ENCODE measurements at regions not wholly inside any gene's neighbourhood (a gene's known extent, or its start where the extent isn't known, plus 50 kb on each side); places are given as distances from the start of the nearest gene placed in this dataset.
"Not testable (repeated sequence)": the region's sequence is repeated elsewhere in the genome, so short reads cannot be mapped to it uniquely, and the experiment has no call there.

DNA sequence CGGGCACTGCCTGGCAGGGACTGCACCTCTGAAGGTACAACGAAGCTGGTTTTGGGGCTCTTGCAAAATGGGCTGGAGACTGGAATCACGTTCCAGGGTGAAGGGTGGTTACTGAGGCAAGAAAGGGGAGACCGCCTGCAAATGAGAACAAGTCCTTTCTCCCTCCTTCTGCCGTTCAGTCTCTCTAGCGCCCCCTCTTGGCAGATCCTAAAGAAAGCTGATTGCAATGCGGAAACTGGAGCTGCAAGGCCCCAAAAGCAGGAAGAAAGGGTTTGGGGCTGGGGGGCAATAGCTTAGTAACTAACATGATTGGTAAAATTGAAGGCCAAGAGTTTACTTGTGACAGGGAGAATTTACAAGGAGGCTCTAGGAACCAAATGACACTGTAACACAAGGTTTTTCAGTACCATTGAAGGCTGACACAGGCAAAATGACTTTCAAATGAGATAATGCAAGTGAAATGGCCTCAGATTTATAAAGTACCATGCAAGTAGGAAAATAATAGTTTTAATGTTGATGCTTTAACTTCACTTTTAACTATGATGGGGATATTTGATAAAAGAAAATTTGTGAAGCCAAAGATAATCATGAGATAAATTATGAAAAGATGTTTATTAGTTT is 222.7 kb upstream of the HAND2 start:
- no peak for DNase-seq

DNA sequence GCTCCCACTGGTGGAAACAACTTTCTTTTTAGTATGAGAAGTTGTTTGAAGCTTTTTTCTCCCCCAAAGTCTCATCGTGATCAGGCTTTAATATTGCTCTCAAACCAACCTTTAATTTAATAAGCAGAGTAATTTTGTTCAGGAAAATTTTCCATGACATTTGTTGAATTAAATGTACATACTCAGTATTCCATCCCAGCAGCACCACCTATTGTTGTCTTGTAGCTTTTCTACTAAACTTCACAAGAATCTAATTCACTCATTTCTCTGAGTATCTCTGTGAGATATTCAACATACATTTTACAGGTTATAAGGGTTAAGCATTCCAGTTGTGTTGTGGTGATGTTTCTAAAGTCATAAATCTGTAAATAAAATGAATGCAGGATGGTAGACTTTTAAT is 218.3 kb upstream of the HAND2 start:
- DNase-seq: no peak

DNA sequence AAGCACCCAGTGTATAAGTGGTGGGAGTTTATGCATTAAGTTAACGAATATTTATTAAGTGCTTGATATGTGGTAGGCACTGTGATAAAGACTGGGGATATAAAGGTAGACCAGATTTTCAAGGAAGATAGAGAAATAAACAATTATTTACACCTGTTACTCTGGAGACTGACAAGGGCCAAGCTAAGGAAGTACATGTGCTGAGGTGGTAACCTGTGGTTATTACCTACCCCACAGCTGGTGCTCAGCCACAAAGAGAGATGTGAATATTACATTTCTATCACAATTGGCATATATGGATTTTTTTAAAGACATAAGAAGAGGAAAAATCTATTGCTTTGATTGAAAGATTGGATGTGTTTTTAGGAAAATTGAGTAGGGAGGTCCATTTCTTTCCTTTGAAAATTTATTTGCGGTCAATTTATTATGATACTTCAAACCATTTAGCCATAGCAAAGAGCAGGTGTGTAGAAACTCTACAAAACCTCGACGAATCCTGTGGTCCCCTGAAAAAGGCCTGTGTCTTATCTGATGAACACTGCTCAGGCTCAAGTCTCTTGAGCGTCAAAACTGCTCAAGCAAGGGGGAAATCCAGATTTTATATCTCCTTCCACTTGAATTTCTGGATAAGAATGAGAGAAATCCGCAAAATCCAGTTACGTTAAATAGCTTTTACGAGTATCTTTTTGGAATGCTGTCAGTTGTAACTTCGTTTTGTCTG is 217.7 kb upstream of the HAND2 start:
- DNase-seq: no peak

DNA sequence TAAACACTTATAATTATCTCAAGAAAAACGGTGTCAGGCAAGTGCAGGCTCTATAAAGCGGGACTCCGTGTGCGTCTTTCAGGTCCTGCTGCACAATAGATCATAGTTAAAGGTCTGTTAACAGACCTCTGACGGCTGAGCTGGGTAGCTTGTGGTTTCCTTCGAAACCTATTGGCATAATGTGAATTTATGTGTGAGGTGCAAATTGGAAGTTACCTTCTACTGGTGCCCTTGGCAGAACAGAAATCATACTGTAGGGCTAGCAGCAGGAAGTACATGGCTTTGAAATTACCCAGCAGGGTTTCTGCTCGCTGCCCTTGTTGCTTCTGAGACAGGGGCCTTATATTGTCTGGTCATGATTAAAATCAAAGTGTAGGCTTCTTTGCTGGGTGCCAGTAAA is 216.4 kb upstream of the HAND2 start:
- no peak for DNase-seq

DNA sequence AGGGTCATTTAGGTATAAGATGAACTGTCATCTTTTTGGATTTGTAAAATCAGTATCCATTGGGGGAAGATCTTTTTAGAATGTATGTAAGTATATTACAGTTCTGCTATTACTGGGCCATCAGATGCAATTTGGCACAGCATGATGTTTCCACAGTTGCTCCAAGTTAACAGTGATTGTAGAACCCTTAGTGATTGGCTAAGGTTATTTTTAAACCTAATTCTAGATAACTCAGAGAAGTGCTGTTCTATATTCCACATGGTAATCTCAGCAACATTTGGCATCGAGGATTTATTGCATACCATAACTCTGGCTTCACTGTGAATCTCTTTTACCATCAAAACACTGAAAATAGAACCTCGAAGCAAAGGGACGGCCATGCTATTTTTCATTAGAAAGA is 215.7 kb upstream of the HAND2 start:
- no peak for DNase-seq

DNA sequence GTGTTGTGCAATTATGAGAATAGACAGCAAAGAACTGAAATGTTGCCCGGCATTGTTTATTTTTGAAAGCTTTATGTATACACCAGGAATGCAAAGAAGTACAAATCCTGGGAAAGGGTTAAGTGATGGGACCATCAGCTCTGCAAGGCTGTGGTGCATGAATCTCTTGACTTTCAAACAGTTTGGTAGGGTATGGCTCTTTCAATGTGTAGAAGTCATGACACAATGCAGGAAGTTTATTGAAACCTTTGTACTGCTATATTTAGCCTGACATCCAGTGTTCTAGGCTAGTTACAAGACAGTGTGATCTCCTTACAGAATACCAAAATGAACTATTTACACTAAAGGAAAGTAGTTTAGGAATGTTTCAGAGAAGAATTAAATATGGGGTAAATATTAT is 206.8 kb upstream of the HAND2 start:
- DNase-seq: no peak

DNA sequence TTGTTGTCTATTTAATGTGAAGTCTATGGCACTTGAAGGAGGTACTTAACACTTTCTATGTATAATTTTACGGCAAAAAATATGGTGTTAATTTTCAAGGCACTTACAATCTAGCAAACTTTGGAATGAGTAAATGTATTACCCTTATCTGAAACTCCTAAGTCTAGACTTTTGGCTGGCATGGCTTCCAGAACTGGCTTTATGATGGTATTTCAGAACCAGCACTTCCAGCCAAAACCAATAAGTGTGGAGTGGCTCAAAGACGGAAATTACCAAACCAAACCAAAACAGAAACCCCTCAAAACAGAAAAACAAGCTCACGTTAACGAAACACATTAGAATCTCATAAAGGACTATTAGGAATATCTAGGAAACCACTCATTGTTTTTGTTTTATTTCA is 205.6 kb upstream of the HAND2 start:
- no peak for DNase-seq

DNA sequence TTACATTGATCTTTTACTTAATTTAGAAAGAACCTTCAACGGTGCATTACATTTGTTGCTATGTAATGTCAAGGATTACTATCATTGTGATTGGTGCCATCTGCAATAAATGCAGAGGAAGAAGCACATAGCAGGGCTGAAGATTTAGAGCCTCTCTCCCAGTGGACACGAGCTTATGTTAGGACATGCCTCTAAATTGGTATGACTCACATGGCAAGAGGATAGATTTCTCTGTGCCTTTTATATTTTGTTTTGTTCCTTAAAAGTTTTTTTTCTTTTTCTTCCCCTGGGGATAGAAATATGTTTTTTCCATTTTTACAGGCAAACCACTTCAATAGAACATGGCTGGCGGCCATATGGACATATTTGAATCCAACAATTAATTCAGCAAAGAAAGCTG is 205.0 kb upstream of the HAND2 start:
- no peak for DNase-seq

DNA sequence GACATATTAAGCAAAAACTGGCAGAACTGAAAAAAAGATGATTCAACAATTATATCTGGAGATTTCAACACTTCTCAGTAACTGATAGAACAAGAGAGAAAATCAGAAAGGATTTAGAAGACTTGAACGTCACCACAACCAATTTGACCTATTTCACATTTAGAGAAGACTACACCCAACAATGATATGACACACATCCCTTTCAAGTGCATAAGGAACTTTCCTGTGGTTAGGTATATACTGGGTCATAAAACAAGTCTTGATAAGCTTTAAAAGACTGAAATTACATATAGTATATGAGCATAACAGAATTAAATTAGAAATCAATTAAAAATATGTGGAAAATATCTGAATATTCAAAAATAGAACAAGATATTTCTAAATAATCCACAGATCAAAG is 201.2 kb upstream of the HAND2 start:
- no peak for DNase-seq

DNA sequence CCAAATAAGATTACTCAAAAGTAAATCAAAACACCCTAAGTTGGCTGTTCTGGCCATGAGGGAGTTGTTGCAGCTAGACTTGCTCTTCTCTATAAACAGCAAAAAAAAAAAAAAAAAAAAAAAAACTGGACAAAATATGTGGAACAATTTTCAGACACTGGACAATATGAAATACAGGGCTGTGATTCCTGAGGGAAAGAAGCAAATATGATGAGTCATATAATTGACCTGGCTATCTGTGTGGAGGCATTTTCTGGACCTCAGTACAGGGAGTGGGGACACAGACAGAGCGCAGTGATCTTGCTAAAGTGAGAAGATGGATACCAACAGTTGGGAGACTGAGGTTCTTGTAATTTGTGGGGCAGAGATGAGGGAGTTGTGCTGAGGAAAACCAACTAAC is 192.0 kb upstream of the HAND2 start:
- no peak for DNase-seq

DNA sequence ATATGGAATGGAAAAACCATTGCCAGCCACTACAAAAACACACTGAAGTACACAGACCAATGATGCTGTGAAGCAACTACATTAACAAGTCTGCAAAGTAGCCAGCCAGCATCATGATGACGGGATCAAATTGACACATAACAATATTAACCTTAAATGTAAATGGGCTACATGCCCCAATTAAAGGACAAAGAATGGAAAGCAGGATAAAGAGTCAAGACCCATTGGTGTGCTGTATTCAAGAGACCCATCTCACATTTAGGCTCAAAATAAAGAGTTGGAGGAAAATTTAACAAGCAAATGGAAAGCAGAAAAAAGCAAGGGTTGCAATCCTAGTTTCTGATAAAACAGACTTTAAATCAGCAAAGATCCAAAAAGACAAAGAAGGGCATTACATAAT is 188.5 kb upstream of the HAND2 start:
- not testable (repeated sequence) for DNase-seq

DNA sequence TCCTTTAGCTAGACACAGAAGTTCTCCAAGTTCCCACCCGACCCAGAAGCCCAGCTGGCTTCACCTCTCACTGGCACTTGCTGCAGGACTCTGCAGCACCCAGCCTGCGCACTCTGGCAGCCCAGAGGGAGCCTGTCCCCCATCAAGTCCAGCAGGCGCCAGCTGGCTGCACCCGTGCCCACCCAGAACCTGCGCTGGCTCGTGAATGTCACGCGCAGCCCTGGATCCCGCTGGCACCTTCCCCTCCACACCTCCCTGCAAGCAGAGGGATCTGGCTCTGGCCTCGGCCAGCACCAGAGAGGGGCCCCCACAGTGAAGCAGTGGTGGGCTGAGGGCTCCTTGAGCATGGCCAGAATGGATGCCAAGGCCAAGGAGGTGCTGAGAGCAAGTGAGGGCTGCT is 187.6 kb upstream of the HAND2 start:
- no peak for DNase-seq

DNA sequence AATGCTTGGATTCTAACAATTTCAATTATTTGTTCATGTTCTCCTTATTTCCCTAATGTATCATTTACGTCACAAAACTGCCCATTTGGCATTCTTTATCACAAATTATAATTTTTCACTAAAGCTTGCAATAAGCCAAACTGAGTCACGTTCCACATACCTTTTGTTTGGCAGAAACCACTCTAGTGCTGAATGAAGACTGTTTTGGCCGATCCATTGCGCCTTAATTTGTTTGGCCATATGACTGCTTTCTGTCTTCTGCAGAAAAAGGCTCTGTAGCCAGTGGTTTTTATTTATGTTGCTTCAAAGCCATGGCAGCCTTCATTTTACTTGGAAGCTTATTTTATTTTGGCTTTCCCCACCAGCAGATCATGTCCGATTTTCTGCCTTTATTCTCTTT is 184.4 kb upstream of the HAND2 start:
- no peak for DNase-seq

DNA sequence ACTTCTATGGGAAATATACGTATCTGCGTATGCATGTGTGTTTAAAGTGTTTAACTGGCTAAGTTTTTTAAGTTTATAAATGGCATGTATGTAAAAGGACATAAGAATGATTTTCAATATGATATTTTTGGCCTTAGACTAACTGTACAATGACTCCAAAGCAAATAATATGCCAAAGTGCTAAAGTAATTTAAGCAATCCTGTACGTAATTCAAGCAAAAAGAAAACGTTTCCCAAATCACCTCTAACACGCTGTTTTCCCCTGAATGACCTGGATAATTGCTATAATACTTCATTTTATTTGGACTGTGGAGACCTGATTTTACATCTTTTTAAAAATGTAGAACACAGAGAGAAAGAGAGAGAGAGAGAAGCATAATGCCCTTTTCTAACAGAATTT is 183.0 kb upstream of the HAND2 start:
- no peak for DNase-seq

DNA sequence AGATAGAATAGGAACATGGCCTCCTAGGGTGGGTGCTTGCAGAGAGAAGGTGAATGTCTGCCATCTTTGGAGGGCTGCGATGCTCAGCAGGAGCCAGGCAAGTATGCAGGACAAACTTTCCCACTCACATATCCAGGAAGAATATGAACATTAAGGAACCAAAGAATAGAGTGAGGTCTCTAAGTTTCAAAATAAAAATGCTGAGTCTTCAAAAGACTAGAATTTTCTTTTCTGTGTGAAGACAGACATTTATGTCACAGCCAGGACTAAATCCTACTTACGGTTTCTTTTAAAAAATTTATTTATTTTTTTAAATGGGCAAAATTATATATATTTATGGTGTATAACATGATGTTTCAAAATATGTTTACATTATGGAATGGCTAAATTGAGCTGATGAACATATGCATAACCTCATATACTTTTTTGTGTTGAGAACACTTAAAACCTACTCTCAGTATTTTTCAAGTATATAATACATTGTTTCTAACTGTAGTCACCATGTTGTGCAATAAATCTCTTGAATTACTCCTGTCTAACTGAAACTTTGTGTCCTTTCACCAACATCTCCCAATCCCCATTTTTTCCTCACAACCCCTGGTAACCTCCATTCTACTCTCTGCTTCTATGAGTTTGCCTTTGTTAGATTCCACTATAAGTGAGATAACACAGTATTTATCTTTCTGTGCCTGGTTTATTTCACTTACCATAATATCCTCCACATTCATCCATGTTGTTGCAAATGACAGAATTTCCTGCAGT is 177.8 kb upstream of the HAND2 start:
- no peak for DNase-seq

DNA sequence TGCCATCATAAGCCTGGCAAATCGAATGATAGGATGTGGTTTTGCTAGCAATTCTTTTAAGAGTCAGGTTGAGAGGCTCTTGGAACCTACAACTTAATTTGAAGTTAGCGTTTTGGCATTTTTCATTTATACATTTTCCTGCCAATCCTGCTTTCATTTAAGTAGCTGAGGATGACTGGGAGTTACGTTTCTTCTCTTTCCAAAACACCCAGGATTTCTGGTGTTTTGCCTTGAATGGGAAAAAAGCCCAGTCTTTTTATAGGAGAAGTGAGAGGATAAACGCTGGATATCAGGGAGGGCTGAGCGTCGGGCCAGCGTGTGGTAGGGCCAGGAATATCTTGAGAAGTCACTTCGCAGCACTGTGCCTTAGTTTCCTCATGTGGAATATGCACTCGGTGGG is 174.2 kb upstream of the HAND2 start:
- no peak for DNase-seq

DNA sequence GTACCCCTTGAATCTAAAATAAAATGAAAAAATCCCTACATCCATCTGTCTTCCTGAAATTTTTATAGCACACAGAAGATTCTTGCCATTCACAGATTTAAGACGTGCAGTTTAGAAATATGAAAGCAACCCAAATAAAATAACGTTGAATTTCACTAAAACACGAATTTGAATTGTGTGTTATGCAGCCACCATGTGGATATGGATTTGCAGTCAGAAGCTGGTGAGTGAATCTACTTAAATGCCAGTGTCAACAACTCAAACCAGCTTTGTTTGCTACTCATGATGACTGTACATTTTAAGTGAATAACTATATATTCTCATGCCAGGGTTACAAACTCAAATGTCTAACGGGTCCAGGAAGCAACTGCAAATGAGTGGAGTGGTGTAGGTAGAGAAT is 173.0 kb upstream of the HAND2 start:
- no peak for DNase-seq

DNA sequence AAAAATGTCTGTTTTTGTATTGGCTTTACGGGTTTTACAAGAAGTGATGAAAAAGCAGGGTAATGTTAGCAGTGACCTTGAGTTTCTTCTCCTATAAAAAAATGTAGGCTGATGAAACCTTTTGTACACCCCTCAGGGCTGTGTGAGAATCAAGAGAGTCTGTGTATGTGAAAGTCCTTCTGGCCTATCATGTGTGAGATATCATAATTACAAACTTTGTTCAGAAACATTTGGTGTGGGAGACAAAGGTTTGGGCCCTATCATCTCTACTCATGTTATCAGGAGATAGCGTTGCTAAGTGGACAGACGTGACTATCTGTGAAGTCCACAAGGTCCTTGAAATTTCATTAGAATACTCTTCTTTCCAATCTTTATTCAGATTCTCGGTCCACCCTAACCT is 170.6 kb upstream of the HAND2 start:
- DNase-seq: no peak

DNA sequence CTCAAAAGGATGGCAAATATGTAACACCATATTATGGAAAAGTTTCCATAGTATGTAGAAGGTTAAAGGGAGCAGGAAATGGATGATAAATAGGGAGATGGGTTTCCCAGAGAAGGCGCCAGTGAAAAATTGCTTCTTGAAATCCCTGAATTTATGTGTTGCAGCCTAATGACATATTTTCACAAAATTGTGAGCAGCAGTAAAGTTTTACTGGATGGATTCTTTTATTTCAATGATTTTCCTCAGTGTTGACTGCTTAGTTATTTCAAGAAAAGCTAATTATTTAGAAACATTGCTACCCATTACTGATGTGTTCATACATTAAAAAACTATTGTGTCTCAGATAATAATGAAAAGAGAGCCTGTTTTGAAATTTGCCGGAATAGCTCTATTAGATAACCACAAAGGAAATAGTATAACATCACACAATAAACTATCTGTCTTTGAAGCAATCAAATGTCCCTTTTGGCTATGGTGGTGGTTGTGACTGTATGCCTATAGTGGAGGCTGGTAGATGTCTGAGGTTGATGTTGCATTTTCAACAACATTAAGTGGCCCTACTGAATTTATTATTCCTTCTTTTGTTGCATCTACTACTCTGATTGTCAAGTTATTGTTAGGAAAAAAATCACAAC is 169.9 kb upstream of the HAND2 start:
- no peak for DNase-seq

DNA sequence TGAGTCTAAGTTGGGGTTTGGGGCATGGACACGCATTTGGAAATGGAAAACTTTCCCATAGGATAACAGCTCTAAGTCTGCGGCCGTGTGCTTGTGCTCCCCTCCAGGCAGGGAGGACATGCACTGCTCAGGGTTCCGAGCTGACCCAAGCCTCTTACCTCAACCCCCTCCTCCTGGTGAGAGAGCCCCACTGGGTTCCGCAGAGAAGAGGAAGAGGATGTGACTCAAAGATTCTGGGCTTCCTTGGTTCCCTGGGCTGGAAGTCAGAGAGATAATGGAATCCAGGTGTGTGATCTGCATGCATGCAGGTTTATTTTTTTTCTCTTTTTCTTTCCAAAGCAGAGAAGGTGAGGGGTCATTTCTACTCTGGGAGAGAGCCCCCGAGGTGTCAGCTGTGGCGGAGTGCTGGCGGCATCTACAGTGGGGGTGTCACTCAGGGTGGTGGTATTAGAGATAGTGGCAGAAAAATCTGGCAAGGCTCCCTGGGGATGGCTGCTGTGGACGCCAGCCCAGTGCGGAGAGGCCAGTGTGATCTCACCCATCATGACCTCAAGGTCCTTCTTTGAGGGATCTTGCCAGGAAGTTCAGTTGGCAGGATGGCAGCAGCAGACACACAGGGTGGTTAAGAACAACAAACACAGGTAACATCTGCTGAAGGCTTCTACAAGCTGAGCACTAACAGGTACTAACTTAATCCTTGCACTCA is 168.7 kb upstream of the HAND2 start:
- DNase-seq: no peak

DNA sequence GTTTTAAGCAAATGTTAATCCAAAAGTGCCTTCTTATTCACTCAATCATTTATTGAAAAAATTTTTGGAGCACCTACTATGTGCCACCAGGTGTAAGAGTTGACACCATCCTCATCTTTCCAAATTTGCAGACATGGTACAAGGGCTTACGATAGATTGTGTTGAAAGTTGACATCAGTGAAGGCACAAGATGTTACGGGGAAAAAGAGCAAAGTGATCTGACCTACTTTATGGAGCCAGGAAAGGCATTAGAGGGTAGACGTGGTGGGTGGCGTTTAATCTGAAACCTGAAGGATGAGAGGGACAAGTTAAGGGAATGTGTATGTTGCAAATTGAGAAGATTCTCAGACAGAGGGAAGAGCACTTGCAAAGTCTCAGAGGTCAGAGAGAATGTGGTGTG is 167.8 kb upstream of the HAND2 start:
- DNase-seq: no peak

DNA sequence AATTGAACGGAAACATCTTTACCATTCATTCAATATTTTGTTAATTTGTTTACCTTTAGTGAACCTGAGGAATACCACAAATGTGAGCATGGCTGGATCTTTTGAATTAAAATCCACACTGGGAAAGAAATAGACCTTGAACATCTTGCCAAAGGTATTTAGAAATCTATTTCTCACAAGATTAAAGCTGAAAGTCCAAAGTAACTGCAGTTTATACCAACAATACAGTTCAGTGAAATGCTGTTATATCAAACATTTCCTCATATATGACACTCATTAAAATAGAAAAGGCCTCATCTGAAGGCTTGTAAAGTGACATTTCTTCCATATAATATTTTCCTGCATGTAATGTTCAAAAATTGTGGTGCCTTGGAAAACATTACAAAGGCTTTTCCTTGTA is 166.5 kb upstream of the HAND2 start:
- DNase-seq: no peak

DNA sequence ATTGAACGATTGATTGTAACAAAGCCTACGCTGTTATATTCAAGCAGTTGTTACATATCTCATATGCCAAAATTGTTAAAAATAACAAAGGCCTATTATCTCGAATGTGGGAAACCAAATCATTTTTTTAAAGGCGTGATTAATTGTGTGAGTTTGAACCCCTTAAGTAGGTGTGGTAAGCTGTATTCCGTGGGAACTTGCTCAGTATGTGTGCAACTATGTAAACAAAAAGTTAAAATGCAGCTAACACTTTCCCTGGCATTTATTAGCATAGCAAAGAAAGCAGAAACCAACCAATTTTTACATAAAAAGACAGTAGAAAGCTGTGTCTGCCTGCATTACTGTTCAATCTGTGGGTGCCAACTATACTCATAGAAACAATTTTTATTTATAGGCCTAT is 166.0 kb upstream of the HAND2 start:
- DNase-seq: no peak
